Duodenal mucosa (tissue), 2 donors: ENCODE measurements at regions not wholly inside any gene's neighbourhood (a gene's known extent, or its start where the extent isn't known, plus 50 kb on each side); places are given as distances from the start of the nearest gene placed in this dataset.

Experiments
- H3K27ac ChIP-seq: one replicate; pipeline ENCODE4 v1.7.0; 2013; ENCODE audit warnings: low read depth, low read length
- H3K27me3 ChIP-seq, 2 donors: one replicate each; pipeline ENCODE4 v1.7.0; 2013; ENCODE audit warnings: low read length in 2 of 2, control low read depth in 1 of 2; ENCODE audit not compliant: insufficient read depth in 2 of 2, control insufficient read depth in 1 of 2
- H3K36me3 ChIP-seq, 2 donors: one replicate each; pipeline ENCODE4 v1.7.0; 2013; ENCODE audit warnings: low read length in 2 of 2, control low read depth in 1 of 2; ENCODE audit not compliant: insufficient read depth in 2 of 2, control insufficient read depth in 1 of 2
- H3K4me1 ChIP-seq, 2 donors: one replicate each; pipeline ENCODE4 v1.7.0; 2013; ENCODE audit warnings: low read length in 2 of 2, control low read depth in 1 of 2; ENCODE audit not compliant: insufficient read depth in 2 of 2, control insufficient read depth in 1 of 2
- H3K4me3 ChIP-seq, 2 donors: one replicate each; pipeline ENCODE4 v1.7.0; 2013; ENCODE audit warnings: low read length in 2 of 2, low read depth in 1 of 2
- H3K9ac ChIP-seq, 2 donors: one replicate each; pipeline ENCODE4 v1.7.0; 2013; ENCODE audit warnings: low read length in 2 of 2, low read depth in 1 of 2
- H3K9me3 ChIP-seq, 2 donors: one replicate each; pipeline ENCODE4 v1.7.0; 2013; ENCODE audit warnings: low read length in 2 of 2, control low read depth in 1 of 2; ENCODE audit not compliant: control insufficient read depth in 1 of 2

DNA sequence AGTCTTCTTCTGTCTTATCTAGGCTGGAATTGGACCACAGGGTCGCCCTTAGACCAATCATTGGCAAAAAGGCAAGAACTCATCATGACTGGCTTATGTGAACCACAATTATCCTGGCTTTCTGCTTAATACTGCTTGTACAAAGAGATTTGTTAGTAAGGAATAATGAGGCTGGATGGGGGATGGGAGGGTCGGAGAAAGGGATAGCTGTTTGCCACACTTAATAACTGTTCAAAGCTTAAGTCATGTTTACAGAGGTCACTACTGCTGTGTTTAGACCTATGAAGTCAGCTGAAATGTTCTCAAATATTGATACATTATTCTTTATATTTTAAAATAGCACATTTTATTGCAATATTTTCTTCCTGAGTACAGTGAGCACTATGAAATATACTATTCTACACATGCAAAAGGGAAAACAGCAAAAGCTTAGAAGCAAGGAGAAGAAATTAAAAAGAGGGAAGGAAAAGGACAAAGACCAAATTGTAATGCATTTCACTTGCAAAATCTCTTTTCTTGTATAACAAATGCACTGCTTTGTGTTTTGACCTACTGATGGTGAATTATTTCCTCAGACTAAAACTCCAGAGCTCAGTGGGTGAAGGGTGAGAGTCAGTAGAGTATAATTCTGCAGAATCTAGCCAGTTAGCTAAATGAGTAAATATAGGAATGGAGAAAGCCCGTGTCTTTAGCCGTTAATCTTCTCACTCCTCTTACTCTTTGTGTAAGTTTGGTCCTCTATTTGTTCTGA lies 404.9 kb upstream of the ZNF608 start:
- Histone ChIP-seq H3K27ac (no peak overlapping the region), H3K9ac (no peak overlapping the region), H3K36me3 (no peaks in the 10 kb centered on the region), H3K4me3 (no peak overlapping the region), H3K27me3 (no peaks in the 10 kb centered on the region), H3K4me1 (no peaks in the 10 kb centered on the region), H3K9me3 (no peaks in the 10 kb centered on the region)

DNA sequence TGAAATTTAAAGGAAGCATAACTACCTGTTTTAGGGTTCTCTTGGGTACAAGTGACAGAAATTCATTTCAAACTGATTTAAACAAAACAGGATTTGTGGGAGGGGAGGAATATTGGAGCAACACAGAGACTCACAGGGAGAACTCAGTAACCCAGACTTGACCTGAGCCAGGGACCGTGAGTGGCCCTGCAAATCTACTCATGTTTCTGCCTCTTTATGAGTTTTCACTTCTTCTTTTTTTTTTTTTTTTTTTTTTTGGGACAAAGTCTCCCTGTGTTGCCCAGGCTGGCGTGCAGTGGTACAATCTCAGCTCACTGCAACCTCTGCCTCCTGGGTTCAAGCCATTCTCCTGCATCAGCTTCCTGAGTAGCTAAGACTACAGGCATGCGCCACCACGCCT lies 405.6 kb upstream of the ZNF608 start:
- Histone ChIP-seq H3K27me3 (no peaks in the 10 kb centered on the region), H3K9me3 (no peaks in the 10 kb centered on the region), H3K9ac (no peak overlapping the region), H3K27ac (no peak overlapping the region), H3K4me3 (no peak overlapping the region), H3K36me3 (no peaks in the 10 kb centered on the region), H3K4me1 (no peaks in the 10 kb centered on the region)

DNA sequence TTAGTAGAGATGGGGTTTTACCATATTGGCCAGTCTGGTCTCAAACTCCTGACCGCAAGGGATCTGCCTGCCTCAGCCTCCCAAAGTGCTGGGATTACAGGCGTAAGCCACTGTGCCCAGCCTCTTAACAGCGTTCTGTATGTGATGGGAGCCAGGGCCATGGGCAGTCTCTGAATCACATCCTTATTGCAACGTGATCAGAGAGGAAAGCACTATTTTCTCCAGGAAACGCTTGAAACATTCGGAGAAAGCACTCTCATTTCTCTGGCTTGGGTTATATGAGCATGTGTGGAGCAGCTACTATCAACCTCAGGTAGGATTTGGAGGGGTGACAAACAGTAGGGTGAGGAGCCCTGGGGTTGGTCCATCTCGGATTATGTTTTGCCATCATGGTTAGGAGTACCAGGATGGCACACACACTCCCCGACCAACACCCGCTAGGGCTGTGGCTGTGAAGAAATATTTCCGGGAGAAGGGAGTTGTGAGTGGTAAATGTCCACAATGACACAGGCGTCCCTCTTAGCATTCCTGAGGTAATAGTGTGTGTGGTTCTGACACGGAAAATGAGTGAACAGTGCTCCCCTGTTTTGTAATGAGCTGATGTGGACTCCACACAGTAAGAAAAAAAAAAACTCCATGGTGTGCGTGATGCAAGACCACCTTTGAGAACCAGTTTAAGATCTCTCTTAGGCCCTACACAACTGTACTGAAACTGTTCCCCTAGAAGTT lies 406.2 kb upstream of the ZNF608 start:
- Histone ChIP-seq H3K36me3 (no peaks in the 10 kb centered on the region), H3K9me3 (no peaks in the 10 kb centered on the region), H3K9ac (no peak overlapping the region), H3K27me3 (no peaks in the 10 kb centered on the region), H3K4me1 (no peaks in the 10 kb centered on the region), H3K4me3 (no peak overlapping the region), H3K27ac (no peak overlapping the region)

DNA sequence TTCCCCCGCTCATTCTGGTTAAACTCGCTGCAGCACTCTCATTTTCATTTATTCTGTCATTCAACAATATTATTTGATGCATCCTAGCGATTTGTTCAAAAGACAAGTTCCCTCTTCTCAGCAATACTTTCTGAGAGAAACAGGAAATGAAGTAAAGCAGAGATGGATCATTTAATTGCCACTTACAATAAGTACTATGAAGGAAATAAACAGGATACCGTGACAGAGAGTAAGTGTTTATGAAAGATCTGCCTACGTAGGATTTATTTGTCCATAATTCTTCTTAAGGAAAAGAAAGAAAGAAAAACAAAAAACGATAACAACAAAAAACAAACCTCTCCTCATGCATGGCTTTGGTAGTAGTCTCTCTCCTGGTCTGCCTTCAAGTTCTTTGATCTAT lies 406.8 kb upstream of the ZNF608 start:
- Histone ChIP-seq H3K4me3 (no peak overlapping the region), H3K27me3 (no peaks in the 10 kb centered on the region), H3K4me1 (no peaks in the 10 kb centered on the region), H3K36me3 (no peaks in the 10 kb centered on the region), H3K9me3 (no peaks in the 10 kb centered on the region), H3K9ac (no peak overlapping the region), H3K27ac (no peak overlapping the region)

DNA sequence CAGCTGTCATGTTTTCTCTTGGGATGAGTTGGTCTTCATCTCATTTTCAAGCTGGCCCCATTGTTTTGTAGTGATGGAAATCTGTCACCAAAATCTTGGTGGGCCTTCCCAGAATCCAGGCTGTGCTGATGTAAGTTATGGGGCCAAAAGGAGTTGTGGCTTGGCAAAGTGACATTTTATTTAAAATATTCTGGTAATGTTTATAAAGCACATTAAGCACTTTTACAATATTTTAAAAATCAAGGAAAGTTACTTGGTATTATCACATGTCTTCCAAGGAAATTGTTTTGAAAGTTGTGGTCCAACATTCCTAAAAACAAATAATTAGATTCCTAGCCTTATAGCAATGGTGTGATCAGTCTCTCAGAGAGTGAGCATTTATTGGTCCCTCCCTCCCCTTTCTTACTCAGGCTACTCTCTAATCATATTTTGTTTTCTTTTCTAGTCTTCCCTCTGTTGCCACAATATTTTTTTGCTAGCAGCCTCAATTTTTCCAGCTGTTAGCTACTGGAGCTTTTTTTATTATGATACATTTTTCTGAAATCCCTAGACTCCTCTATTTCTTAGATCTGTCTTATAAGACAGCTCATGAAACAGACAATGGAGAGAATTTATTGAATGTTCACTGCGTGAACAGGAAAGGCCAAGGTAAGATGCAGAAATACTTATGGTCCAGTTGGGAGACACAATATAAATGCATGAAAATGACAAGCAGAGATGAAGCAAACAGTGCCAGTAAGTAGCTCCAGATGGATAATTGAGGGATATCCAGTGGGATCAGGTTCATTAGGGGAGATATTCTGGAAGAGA lies 408.1 kb upstream of the ZNF608 start:
- no peaks in the 10 kb centered on the region for H3K36me3 ChIP-seq

DNA sequence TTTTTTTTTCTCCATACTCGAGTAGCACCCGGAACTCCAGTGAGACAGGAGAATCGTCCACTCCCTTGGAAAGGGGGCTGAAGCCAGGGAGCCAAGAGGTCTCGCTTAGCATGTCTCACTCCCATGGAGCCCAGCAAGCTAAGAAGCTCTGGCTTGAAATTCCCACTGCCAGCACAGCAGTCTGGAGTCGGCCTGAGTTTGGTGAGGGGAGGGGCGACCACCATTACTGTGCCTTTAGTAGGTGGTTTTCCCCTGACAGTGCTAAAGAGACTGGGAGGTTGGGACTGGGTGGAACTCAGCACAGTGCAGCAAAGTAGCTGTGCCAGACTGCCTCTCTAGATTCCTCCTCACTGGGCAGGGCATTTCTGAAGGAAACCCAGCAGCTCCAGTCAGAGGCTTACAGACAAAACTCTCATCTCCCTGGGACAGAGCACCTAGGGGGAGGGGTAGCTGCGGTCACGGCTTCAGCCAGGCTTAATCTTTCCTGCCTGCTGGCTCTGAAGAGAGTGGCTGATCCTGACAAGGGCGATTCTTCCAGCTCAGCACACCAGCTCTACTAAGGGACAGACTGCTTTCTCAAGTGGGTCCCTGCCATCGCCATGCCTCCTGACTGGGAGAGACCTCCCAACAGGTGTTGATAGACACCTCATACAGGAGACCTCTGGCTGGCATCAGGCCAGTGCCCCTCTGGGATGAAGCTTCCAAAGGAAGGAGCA lies 414.5 kb upstream of the ZNF608 start:
- Histone ChIP-seq H3K36me3 (no peaks in the 10 kb centered on the region), H3K4me1 (no peaks in the 10 kb centered on the region), H3K4me3 (no peak overlapping the region)

More for the DNA sequence above, 408.1 kb upstream of the ZNF608 start:
- no peaks in the 10 kb centered on the region for H3K9me3 ChIP-seq
- H3K9ac ChIP-seq = no peak overlapping the region
- no peak overlapping the region for H3K27ac ChIP-seq
- H3K27me3 ChIP-seq = no peaks in the 10 kb centered on the region
- H3K4me1 ChIP-seq = no peaks in the 10 kb centered on the region
- no peak overlapping the region for H3K4me3 ChIP-seq

DNA sequence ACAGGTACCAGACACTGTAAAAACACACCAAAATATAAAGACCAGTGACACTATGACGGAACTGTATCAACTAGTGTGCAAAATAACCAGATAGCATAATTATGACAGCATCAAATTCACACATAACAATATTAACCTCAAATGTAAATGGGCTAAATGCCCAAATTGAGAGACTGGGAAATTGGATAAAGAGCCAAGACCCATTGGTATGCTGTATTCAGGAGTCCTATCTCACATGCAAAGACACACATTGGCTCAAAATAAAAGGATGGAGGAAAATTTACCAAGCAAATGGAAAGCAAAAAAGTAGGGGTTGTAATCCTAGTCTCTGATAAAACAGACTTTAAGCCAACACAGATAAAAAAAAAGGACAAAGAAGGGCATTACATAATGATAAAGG lies 416.3 kb upstream of the ZNF608 start:
- no peak overlapping the region for H3K9ac ChIP-seq

More for the DNA sequence above, 414.5 kb upstream of the ZNF608 start:
- H3K27ac ChIP-seq = no peak overlapping the region
- H3K9me3 ChIP-seq = no peaks in the 10 kb centered on the region
- no peaks in the 10 kb centered on the region for H3K27me3 ChIP-seq
- no peak overlapping the region for H3K9ac ChIP-seq

DNA sequence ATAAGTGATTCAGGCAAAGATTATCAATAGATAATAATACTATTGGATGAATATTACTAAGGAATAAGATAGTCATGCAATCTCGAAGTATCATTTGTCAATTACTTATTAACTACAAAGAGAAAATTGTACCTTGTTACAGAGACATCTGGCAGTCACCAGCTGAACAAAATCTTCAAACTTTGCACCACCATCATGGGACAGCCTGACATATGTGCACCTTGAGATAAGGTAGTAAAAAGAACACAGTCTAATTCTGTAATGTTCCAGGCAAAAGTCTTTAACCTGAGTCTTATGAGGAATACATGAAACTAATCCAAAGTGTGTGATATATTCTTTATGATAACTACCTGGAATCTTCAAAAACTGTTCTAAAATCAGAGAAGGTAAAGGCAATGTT lies 423.0 kb upstream of the ZNF608 start:
- no peak overlapping the region for H3K4me3 ChIP-seq
- no peaks in the 10 kb centered on the region for H3K4me1 ChIP-seq
- H3K27me3 ChIP-seq = no peaks in the 10 kb centered on the region
- H3K36me3 ChIP-seq = no peaks in the 10 kb centered on the region
- peaks cover 3 to 5% of the 10 kb centered on the region in 2 donors for H3K9me3 ChIP-seq
- no peak overlapping the region for H3K27ac ChIP-seq
- no peak overlapping the region for H3K9ac ChIP-seq

More for the DNA sequence above, 416.3 kb upstream of the ZNF608 start:
- Histone ChIP-seq H3K4me1 (no peaks in the 10 kb centered on the region), H3K27me3 (no peaks in the 10 kb centered on the region), H3K9me3 (peaks cover 3 to 5% of the 10 kb centered on the region in 2 donors), H3K27ac (no peak overlapping the region), H3K4me3 (no peak overlapping the region), H3K36me3 (no peaks in the 10 kb centered on the region)

DNA sequence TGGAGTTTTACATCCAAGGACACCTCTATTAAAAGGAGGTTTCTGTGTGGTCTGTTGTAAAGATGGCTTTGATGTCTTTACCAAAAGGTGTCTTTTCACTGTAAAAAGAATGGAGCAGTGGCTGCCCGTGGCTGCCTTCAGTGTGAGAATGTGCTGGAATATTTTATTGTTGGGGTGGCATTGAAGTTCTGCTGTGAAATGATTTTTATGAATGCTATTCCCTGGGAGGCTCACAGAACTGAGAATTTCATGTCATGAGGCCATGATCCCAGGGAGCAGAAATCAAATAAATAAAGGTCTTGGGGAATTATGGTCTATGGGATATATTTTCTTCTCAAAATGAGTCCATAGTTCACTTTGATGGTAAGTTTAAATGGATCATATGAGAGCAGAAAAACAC lies 425.2 kb upstream of the ZNF608 start:
- Histone ChIP-seq H3K36me3 (no peaks in the 10 kb centered on the region), H3K4me3 (no peak overlapping the region), H3K9me3 (peaks cover 3 to 5% of the 10 kb centered on the region in 2 donors), H3K9ac (no peak overlapping the region), H3K4me1 (no peaks in the 10 kb centered on the region), H3K27me3 (no peaks in the 10 kb centered on the region), H3K27ac (no peak overlapping the region)
